Transverse colon (tissue), 4 donors: ENCODE measurements at regions not wholly inside any gene's neighbourhood (a gene's known extent, or its start where the extent isn't known, plus 50 kb on each side); places are given as distances from the start of the nearest gene placed in this dataset.

Experiments used
- DNase-seq: peaks from one replicate; pipeline ENCODE4 v3.0.0-alpha.2; 2019
- H3K27ac ChIP-seq, 4 donors: fragments of 200-600 bp; sonication (generic); 2 replicates each; pipeline ENCODE4 v1.5.1; 2016 to 2018; ENCODE audit warnings: inconsistent platforms in 4 of 4
- H3K27me3 ChIP-seq: fragments of 200-600 bp; sonication (generic); 2 replicates; pipeline ENCODE4 v1.5.1; 2017; ENCODE audit warnings: inconsistent platforms
- H3K36me3 ChIP-seq, 4 donors: fragments of 200-600 bp; sonication (generic); 2 replicates each; pipeline ENCODE4 v1.5.1; 2017 to 2019; ENCODE audit warnings: inconsistent platforms in 4 of 4
- H3K4me1 ChIP-seq, 4 donors: fragments of 200-600 bp; sonication (generic); 2 replicates each; pipeline ENCODE4 v1.5.1; 2017 to 2020; ENCODE audit warnings: inconsistent platforms in 4 of 4
- H3K4me3 ChIP-seq, 4 donors: fragments of 200-600 bp; sonication (generic); 1 replicate in 1 of 4; 2 replicates in 3 of 4; pipeline versions ENCODE4 v1.5.1 to v1.6.1; 2017 to 2019; ENCODE audit warnings: inconsistent platforms in 4 of 4
- H3K9me3 ChIP-seq, 2 donors: fragments of 200-600 bp; sonication (generic); 2 replicates each; pipeline ENCODE4 v1.5.1; 2017 to 2019; ENCODE audit warnings: inconsistent platforms in 2 of 2
- CTCF ChIP-seq, 5 experiments: fragments of 200-600 bp in 3 of 5; fragments of 450-650 bp in 2 of 5; sonication (generic) in 3 of 5; IDR thresholded peaks; 1 replicate in 2 of 5; 2 replicates in 3 of 5; pipeline ENCODE4 v1.5.1; 2016 to 2017; ENCODE audit warnings: antibody characterized with exemption in 5 of 5, inconsistent platforms in 3 of 5, mild to moderate bottlenecking in 2 of 5, moderate library complexity in 1 of 5
- EP300 ChIP-seq: sonication (generic); formaldehyde crosslinking; IDR thresholded peaks from one replicate; pipeline ENCODE4 v1.6.1; 2017; ENCODE audit warnings: antibody characterized with exemption, low read depth
- POLR2A ChIP-seq: fragments of 450-650 bp; IDR thresholded peaks from one replicate; pipeline ENCODE4 v1.6.1; 2016; ENCODE audit warnings: antibody characterized with exemption, mild to moderate bottlenecking, moderate library complexity
- POLR2AphosphoS5 ChIP-seq, 3 donors: sonication (generic); formaldehyde crosslinking; IDR thresholded peaks; one replicate each; pipeline ENCODE4 v1.6.1; 2016; ENCODE audit warnings: antibody characterized with exemption in 3 of 3
- WGBS, 2 donors: methylation state at CpG; one replicate each; pipeline ENCODE4 v1.1.5; 2018; ENCODE audit warnings: low coverage in 1 of 2; 5-methylcytosine and 5-hydroxymethylcytosine counted together
- in situ Hi-C, 4 donors: fragments of 200-750 bp; cut with MboI; loops; one replicate each; pipeline versions ENCODE4 v1.15.0 to v1.15.1; 2017; ENCODE audit warnings: low sequenced_read_pairs in 3 of 4, low pct_ligation_motif_present in 1 of 4, low pct_unique_long_range_greater_than_20kb in 1 of 4
- intact Hi-C: fragments of 100-400 bp; cut with DNase I; formaldehyde crosslinking; loops from one replicate; pipeline ENCODE4 v1.15.1; 2023; ENCODE audit warnings: low total_unique reads

GRCh38 chr5:143497749-143498148 is 94.3 kb upstream of the NR3C1 start:
- no peak for DNase-seq
- Histone ChIP-seq H3K27ac (no peak overlapping the region), H3K4me1 (peaks cover 0 to 12% (median 8%) of the 10 kb centered on the region in 4 donors), H3K9me3 (no peaks in the 10 kb centered on the region), H3K36me3 (no peaks in the 10 kb centered on the region), H3K27me3 (no peaks in the 10 kb centered on the region), H3K4me3 (no peak overlapping the region)
- in situ Hi-C loops (no loop called here), intact Hi-C loops (no loop called here)
- TF ChIP-seq CTCF (IDR thresholded peaks at IDR 0.05) (no peak), EP300 (no peak), POLR2AphosphoS5 (IDR thresholded peaks at IDR 0.05) (no peak), POLR2A (no peak)

- Histone ChIP-seq H3K9me3 (no peaks in the 10 kb centered on the region), H3K4me1 (peaks cover 0 to 12% (median 8%) of the 10 kb centered on the region in 4 donors), H3K27ac (no peak overlapping the region), H3K4me3 (no peak overlapping the region), H3K36me3 (no peaks in the 10 kb centered on the region), H3K27me3 (no peaks in the 10 kb centered on the region)
- WGBS, 2 donors = 93% methylated on average over 2 of the region's 2 CpGs; no CpG with 5 or more reads in 1 of the 2 donors
- intact Hi-C loops = no loop called here
- DNase-seq = no peak
- TF ChIP-seq CTCF (IDR thresholded peaks at IDR 0.05) (no peak), POLR2A (no peak), EP300 (no peak), POLR2AphosphoS5 (IDR thresholded peaks at IDR 0.05) (no peak)
- in situ Hi-C loops = no loop called here
Measured at GRCh38 chr5:143496943-143497342, 93.5 kb upstream of the NR3C1 start.

- no peak for DNase-seq
- H3K27me3 ChIP-seq = no peaks in the 10 kb centered on the region
- H3K4me3 ChIP-seq = no peak overlapping the region
- H3K27ac ChIP-seq = no peak overlapping the region
- no peaks in the 10 kb centered on the region for H3K9me3 ChIP-seq
- no peak for TF ChIP-seq POLR2A
- TF ChIP-seq EP300 = no peak
- no peak for TF ChIP-seq POLR2AphosphoS5 (IDR thresholded peaks at IDR 0.05)
- no peak for TF ChIP-seq CTCF (IDR thresholded peaks at IDR 0.05)
- intact Hi-C loops = no loop called here
- in situ Hi-C loops = no loop called here
- no peaks in the 10 kb centered on the region for H3K36me3 ChIP-seq
- 42 to 54% methylated on average over 2 of the region's 2 CpGs for WGBS, 2 donors
- H3K4me1 ChIP-seq = peaks cover 0 to 12% (median 8%) of the 10 kb centered on the region in 4 donors
Measured at GRCh38 chr5:143495821-143496275, 92.4 kb upstream of the NR3C1 start.

- H3K27me3 ChIP-seq = no peaks in the 10 kb centered on the region
- no peak for DNase-seq
- intact Hi-C loops = no loop called here
- no peaks in the 10 kb centered on the region for H3K9me3 ChIP-seq
- in situ Hi-C loops = no loop called here
- H3K36me3 ChIP-seq = no peaks in the 10 kb centered on the region
- whole genome bisulfite sequencing, 2 donors = 89 to 95% methylated on average over 2 of the region's 2 CpGs
- no peak overlapping the region for H3K4me3 ChIP-seq
- H3K4me1 ChIP-seq = peaks cover 0 to 12% (median 8%) of the 10 kb centered on the region in 4 donors
- no peak for TF ChIP-seq EP300
- no peak for TF ChIP-seq CTCF (IDR thresholded peaks at IDR 0.05)
- TF ChIP-seq POLR2AphosphoS5 (IDR thresholded peaks at IDR 0.05) = no peak
- no peak for TF ChIP-seq POLR2A
- H3K27ac ChIP-seq = no peak overlapping the region
Measured at GRCh38 chr5:143495110-143495509, 91.6 kb upstream of the NR3C1 start.
